Hepatocyte (in vitro differentiated cells): ENCODE measurements at regions not wholly inside any gene's neighbourhood (a gene's known extent, or its start where the extent isn't known, plus 50 kb on each side); places are given as distances from the start of the nearest gene placed in this dataset.

Source experiments
- CTCF ChIP-seq: fragments of 200-600 bp; sonication (generic); IDR thresholded peaks from 2 replicates; pipeline ENCODE4 v1.5.1; 2016; ENCODE audit warnings: antibody characterized with exemption, mild to moderate bottlenecking; ENCODE audit not compliant: poor library complexity
- EZH2phosphoT487 ChIP-seq: fragments of 200-600 bp; sonication (generic); IDR thresholded peaks from one replicate; pipeline ENCODE4 v1.6.1; 2018; ENCODE audit warnings: antibody characterized with exemption, mild to moderate bottlenecking, low read depth, moderate library complexity; ENCODE audit not compliant: unreplicated experiment, severe bottlenecking

GRCh38 chr6:114559419-114559818, 216.6 kb upstream of the HS3ST5 start:
- TF ChIP-seq CTCF (no peak), EZH2phosphoT487 (no peak)
